ENCODE measurements at regions not wholly inside any gene's neighbourhood (a gene's known extent, or its start where the extent isn't known, plus 50 kb on each side); places are given as distances from the start of the nearest gene placed in this dataset.

GRCh38 chr16:35636480-35637230 is 2177.2 kb downstream of the TP53TG3F start:
- TF ChIP-seq EZH2phosphoT487 (IDR thresholded peaks at IDR 0.05; ENCODE audit: insufficient read depth, low read depth) = no peak
- TF ChIP-seq EZH2 (IDR thresholded peaks at IDR 0.05; ENCODE audit: insufficient read depth, poor library complexity, severe bottlenecking) = no peak

Data from GM23248 (cell line).